K562 (cell line): ENCODE measurements at regions not wholly inside any gene's neighbourhood (a gene's known extent, or its start where the extent isn't known, plus 50 kb on each side); places are given as distances from the start of the nearest gene placed in this dataset.

Source experiments
- CBX5 ChIP-seq: IDR thresholded peaks from 2 replicates; pipeline ENCODE4 v1.6.1; 2014; ENCODE audit warnings: low read depth, borderline replicate concordance
- CTCF ChIP-seq, 3 experiments: IDR thresholded peaks in 2 of 3; conservative IDR thresholded peaks in 1 of 3; 2 replicates each; pipeline ENCODE4 v1.5.1; 2011 to 2012; ENCODE audit warnings: low read length in 3 of 3, mild to moderate bottlenecking in 3 of 3, control low read depth in 2 of 3, improper control_type of control experiment in 1 of 3, inconsistent platforms in 1 of 3, low read depth in 1 of 3, mixed read lengths in 1 of 3, moderate library complexity in 1 of 3; ENCODE audit not compliant: insufficient read depth in 2 of 3
- DEAF1 ChIP-seq: fragments of 450-650 bp; formaldehyde crosslinking; IDR thresholded peaks from 2 replicates; pipeline ENCODE4 v1.4.0; 2020; ENCODE audit warnings: mild to moderate bottlenecking, moderate library complexity
- ELF1 ChIP-seq: fragments of 200-800 bp; sonication (Bioruptor generic); IDR thresholded peaks from 2 replicates; pipeline ENCODE4 v1.6.1; 2016; ENCODE audit warnings: missing genetic modification characterization, missing compliant biosample characterization
- GABPB1 ChIP-seq: sonication (generic); formaldehyde crosslinking; IDR thresholded peaks from 2 replicates; pipeline ENCODE4 v1.8.0; 2022; ENCODE audit warnings: mild to moderate bottlenecking, missing genetic modification reagents
- HDAC6 ChIP-seq: IDR thresholded peaks from 2 replicates; pipeline ENCODE4 v1.6.1; 2012; ENCODE audit warnings: low read depth, mild to moderate bottlenecking, control low read depth, inconsistent platforms, low read length, moderate library complexity
- MNT ChIP-seq, 2 experiments: fragments of 450-650 bp; conservative IDR thresholded peaks; 2 replicates each; pipeline ENCODE4 v1.6.1; 2017; ENCODE audit warnings: mild to moderate bottlenecking in 2 of 2, moderate library complexity in 2 of 2
- ZNF175 ChIP-seq: fragments of 200-800 bp; sonication (Bioruptor generic); IDR thresholded peaks from 2 replicates; pipeline ENCODE4 v1.6.1; 2016; ENCODE audit warnings: low read depth, mild to moderate bottlenecking, missing genetic modification characterization, missing compliant biosample characterization

GRCh38 chrX:3445806-3446490, 99.5 kb upstream of the MXRA5 start:
- TF ChIP-seq ZNF175 (CRISPR knock-in tag) (no peak), MNT (conservative IDR thresholded peaks at IDR 0.05) (no peak), HDAC6 (no peak), CTCF (IDR thresholded peaks at IDR 0.05 in 2 of 3, conservative IDR thresholded peaks at IDR 0.05 in 1 of 3; ENCODE audit: insufficient read depth in 2 of 3, low read depth in 1 of 3, low read length in 3 of 3) (no peak), GABPB1 (CRISPR knock-in tag) (no peak), DEAF1 (no peak), CBX5 (no peak), ELF1 (tag) (no peak)
